Sigmoid colon (tissue), 4 donors: ENCODE measurements at regions not wholly inside any gene's neighbourhood (a gene's known extent, or its start where the extent isn't known, plus 50 kb on each side); places are given as distances from the start of the nearest gene placed in this dataset.

Experiments
- POLR2A ChIP-seq, 2 donors: fragments of 450-650 bp; IDR thresholded peaks; one replicate each; pipeline ENCODE4 v1.6.1; 2016; ENCODE audit warnings: antibody characterized with exemption in 2 of 2, mild to moderate bottlenecking in 2 of 2, moderate library complexity in 2 of 2
- POLR2AphosphoS5 ChIP-seq, 4 donors: sonication (generic); formaldehyde crosslinking; IDR thresholded peaks; one replicate each; pipeline ENCODE4 v1.6.1; 2017; ENCODE audit warnings: antibody characterized with exemption in 4 of 4

DNA sequence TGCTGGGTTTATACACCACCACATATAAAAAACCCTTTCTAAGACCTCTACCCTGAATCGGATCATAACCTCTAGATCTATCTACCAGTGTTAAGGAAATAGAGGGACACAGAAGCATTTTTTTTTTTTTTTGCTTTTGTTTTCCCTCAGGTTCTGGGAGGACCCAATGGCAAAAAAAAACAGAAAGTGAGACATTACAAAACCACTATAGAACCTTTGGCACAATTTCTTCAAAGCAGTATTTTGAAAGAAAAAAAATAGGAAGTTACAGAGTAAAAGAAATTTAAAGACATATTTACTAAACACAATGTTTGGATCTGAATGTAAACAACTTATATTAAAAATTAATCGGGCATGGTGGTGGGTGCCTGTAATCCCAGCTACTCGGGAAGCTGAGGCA, 1258.7 kb upstream of the GJE1 start:
- TF ChIP-seq POLR2A (IDR thresholded peaks at IDR 0.05) (no peak), POLR2AphosphoS5 (IDR thresholded peaks at IDR 0.05) (no peak)
